22Rv1 (cell line): ENCODE measurements at regions not wholly inside any gene's neighbourhood (a gene's known extent, or its start where the extent isn't known, plus 50 kb on each side); places are given as distances from the start of the nearest gene placed in this dataset.

Experiments
- CTCF ChIP-seq: fragments of 450-650 bp; IDR thresholded peaks from 2 replicates; pipeline ENCODE4 v1.5.1; 2017; ENCODE audit warnings: mild to moderate bottlenecking
- ZFX ChIP-seq: fragments of 450-650 bp; IDR thresholded peaks from 2 replicates; pipeline ENCODE4 v1.6.1; 2017; ENCODE audit warnings: antibody characterized with exemption, borderline replicate concordance

GRCh38 chr2:123808243-123808642 is 216.8 kb upstream of the CNTNAP5 start:
- no peak for TF ChIP-seq CTCF
- no peak for TF ChIP-seq ZFX
